Erythroblast (primary cell): ENCODE measurements at regions not wholly inside any gene's neighbourhood (a gene's known extent, or its start where the extent isn't known, plus 50 kb on each side); places are given as distances from the start of the nearest gene placed in this dataset.

Experiments used
- DNase-seq, 2 experiments: peaks; one replicate each; lab custom pipeline; 2025; lab: John Stamatoyannopoulos, UW
- GATA1 ChIP-seq: IDR thresholded peaks from 2 replicates; pipeline ENCODE4 v1.6.1; 2011; ENCODE audit warnings: low read depth, mild to moderate bottlenecking, control low read depth, low read length, moderate library complexity
- POLR2A ChIP-seq: IDR thresholded peaks from 2 replicates; pipeline ENCODE4 v1.6.1; 2011; ENCODE audit warnings: mild to moderate bottlenecking, low read length

- no peak for DNase-seq
These were observed 154.8 kb downstream of the RNF152 start for GRCh38 chr18:61738042-61738441.

DNA sequence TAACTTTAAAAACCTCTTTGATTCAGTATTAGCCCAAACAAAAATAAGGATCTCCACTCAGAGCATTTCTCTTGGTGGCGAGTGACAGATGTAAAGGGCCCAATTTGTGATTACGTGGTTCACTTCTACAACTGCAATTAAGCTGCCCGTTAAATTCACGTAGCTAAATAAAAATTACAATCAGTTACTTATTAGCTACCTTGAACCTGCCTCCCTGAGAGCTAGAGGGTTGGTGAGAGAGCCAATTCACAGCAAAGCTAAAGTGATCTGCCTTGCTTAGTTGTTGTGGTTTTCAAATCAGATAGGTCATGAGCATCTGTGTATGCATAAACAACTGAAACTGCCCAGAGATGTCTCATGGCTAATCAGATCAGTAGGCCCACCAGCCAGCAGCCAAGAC, 156.7 kb downstream of the RNF152 start:
- TF ChIP-seq POLR2A (no peak), GATA1 (no peak)
- DNase-seq = no peak

More at GRCh38 chr18:61738042-61738441, 154.8 kb downstream of the RNF152 start:
- TF ChIP-seq GATA1 (no peak), POLR2A (no peak)

GRCh38 chr18:61735564-61736102, 157.2 kb downstream of the RNF152 start:
- TF ChIP-seq GATA1 = no peak
- TF ChIP-seq POLR2A = no peak
- DNase-seq = no peak

DNA sequence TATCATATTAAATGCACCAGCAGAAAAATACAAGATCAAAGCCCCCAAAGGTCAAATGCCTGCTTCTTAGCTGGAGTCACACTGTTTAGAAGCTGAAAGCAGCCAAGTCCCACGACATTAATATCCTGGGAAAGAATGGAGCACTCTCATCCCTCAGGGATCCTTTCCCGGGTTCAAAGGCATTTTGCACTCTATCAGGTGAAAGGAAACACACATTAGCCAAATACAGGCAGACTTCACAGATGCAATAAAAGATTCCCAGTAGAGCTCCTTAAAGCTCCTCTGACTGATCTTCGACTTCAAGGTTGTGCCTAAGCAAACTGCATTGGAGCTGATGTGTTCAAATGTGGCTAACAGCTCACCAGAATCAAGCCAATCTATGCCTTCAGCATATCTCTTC, 158.4 kb downstream of the RNF152 start:
- no peak for DNase-seq
- no peak for TF ChIP-seq GATA1
- TF ChIP-seq POLR2A = no peak

- DNase-seq = no peak
- TF ChIP-seq GATA1 (no peak), POLR2A (no peak)
These were observed 160.0 kb downstream of the RNF152 start for GRCh38 chr18:61732854-61733253.

DNA sequence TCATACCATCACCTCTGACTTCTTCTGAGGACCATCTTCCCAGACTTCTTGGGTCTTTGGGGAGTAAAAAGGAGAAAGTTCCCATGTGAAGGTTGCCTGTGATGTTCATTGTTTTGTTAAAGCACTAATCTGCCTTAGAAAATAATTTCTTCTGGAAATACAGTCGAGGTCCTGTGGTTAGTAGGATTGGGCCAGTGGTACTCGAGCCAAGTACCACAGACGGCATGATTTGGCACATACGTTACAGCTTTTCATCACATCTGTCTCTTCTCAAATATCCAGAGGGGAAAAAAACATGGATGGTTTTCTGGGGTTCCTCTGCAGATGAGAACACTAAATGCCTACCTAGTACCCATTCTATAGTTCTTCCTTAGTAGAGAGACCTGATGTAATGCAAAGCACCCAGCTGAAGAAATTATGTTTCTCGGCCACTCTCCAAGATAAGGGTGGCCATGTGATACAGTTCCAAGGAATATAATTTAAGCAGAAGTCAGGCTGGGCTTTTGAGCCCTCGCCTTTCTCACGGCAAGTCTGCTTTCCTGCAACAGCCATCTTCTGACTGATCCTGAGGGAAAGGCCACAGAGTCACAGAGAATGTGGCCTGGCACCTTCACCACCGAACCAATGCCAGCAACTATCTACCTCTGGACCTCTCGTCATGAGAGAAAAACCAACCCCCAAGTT, 161.0 kb downstream of the RNF152 start:
- TF ChIP-seq POLR2A = no peak
- TF ChIP-seq GATA1 = no peak
- DNase-seq = no peak

- TF ChIP-seq POLR2A = no peak
- TF ChIP-seq GATA1 = no peak
- DNase-seq = no peak
These were observed 161.6 kb downstream of the RNF152 start for GRCh38 chr18:61731178-61731577.

DNA sequence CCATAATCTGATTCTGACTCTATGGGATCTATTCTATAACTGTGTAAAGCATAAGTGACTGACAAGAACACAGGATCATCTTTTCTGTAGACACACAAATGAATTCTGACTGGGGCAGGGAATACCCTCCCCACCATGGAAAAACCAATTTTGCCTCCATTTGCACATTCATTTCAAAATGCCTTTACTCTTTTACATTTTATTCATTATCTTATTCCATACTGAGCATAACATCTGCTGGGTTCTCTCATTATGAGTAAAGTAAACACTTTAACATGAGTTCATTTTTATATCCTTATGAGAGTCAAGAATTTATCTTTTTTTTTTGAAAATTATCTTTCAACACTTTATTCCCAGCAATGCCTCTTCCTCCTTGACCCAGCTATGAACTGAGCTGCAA, 163.5 kb downstream of the RNF152 start:
- TF ChIP-seq GATA1 (no peak), POLR2A (no peak)
- DNase-seq = no peak

DNA sequence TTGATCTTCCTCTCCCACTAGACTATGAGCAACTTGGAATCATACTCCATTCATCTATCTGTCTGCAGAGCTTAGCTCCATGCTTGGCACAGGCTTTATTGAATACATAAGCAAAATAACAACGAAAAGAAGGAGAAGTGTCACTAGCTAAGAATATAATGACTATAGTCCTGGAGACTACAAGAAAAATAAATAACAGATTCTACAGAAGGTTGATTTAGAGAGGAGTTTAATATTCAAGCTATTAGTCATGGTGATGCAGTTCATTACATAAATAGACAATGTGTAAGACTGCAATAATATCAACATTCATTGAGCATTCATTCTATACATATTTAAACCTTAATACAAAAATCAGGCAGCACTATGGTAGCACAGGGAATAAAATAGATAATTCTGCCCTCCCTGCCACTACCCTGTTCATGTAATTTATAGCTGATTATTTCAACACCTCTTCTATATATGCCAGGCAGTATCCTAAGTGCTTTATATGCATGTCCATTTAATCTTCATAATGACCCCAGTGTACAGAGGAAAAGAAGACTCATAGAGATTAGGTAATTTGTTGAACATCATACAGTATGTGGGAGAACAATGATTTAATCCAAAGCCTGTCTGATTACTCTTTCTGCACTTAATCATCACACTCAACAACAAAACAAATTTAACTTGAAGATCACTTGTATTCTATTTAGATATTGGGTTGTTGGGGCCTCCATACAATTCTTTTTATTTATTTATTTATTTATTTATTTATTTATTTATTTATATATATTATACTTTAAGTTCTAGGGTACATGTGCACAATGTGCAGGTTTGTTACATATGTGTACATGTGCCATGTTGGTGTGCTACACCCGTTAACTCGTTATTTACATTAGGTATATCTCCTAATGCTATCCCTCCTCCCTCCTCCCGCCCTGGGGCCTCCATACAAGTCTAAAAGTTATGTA, 165.3 kb downstream of the RNF152 start:
- DNase-seq = no peak
- TF ChIP-seq POLR2A (no peak), GATA1 (no peak)

DNA sequence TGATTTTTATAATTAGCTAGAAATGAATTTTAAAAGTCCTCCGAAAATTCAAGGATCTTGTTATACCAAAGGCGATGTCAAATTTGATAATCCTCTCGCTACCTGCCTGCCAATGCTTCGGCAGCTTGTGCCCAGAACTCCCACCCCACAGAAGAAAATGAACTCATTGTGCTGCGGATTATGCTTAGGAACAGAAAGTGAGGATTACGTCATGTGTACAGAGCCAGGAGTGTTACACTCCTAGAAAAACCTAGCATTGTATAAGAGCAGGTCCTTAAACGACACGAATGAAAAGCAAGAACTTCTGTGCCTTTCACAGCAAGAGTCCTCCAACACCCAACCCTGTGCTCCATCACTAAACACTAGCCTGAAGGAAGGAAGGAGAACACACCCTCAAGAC, 168.3 kb downstream of the RNF152 start:
- no peak for DNase-seq
- TF ChIP-seq GATA1 = no peak

- no peak for TF ChIP-seq GATA1
- TF ChIP-seq POLR2A = no peak
These were observed 170.6 kb downstream of the RNF152 start for GRCh38 chr18:61722247-61722646.

DNA sequence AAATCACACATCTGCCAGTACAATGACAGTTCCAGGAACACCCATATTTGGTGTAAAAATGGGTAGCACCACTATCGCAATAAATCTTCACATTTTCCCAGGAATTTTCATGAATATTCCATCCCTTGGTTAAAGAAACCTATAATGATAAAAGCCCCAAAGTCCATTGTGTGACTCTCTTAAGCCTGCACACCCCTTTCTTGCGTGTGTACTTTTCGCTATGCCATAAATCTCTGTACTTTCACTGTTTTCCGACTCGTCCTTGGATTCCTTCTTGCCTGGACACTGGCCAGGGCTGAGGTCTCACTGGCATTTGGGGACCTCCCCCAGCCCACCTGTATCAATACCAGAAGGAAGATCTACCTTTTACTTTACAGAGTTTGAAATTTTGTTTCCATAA, 172.3 kb downstream of the RNF152 start:
- TF ChIP-seq POLR2A (no peak), GATA1 (no peak)
- DNase-seq = no peak

More at GRCh38 chr18:61722247-61722646, 170.6 kb downstream of the RNF152 start:
- DNase-seq = no peak

DNA sequence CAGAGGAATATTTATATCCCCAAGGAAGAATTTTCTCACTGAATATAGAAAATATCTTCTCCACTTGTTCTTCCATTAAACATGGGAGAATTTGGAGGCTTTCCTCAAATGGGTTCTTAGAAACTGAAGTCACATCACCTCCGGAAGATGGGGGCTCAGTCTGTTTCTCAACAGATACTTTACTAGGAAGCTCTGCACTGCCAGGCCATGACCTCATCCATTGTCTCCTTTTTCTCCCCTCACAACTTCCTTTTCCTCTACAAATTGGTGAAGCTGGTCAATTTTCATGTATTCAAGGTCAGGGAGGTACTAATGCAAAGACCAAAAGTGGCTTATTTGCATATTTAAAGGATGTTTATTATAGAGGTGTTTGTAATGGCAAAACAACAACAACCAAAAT, 173.1 kb downstream of the RNF152 start:
- DNase-seq = no peak
- TF ChIP-seq GATA1 = no peak
- TF ChIP-seq POLR2A = no peak

- DNase-seq = no peak
- TF ChIP-seq POLR2A = no peak
- TF ChIP-seq GATA1 = no peak
These were observed 173.9 kb downstream of the RNF152 start for GRCh38 chr18:61718944-61719343.
